K562 (cell line): ENCODE measurements at regions not wholly inside any gene's neighbourhood (a gene's known extent, or its start where the extent isn't known, plus 50 kb on each side); places are given as distances from the start of the nearest gene placed in this dataset.

ENCODE experiments used
- ATAC-seq: fragments of 200-7000 bp; cut with Tn5 transposase; 3 replicates; pipeline ENCODE4 v1.9.1; 2020; ENCODE audit warnings: moderate library complexity
- BruUV-seq: library from RNA; stranded (reverse); fragments of 400-500 nt; replicated peaks from 2 replicates; lab custom pipeline; 2021; lab: Mats Ljungman, UMichigan
- CTCF ChIA-PET: fragments of 300-600 bp; formaldehyde crosslinking; extraction: SDS; loops from one replicate; lab custom pipeline; 2021; ENCODE audit warnings: low intra/inter-chr PET ratio; lab: Yijun Ruan, JAX
- POLR2A ChIA-PET: fragments of 300-600, 350-650 bp; sonication (Branson Sonifier 250); formaldehyde crosslinking; extraction: SDS; loops from one replicate; lab custom pipeline; 2021; ENCODE audit warnings: antibody characterized with exemption, inconsistent platforms; lab: Yijun Ruan, JAX
- DNase-seq, 4 experiments: peaks; one replicate each; pipeline versions ENCODE4 v3.0.0 to v3.0.0-alpha.2; 2011 to 2018; ENCODE audit warnings: low spot score in 3 of 4, mixed read lengths in 3 of 4; ENCODE audit errors: extremely low read depth in 1 of 4
- FAIRE-seq: peaks from 2 replicates; lab custom pipeline; 2011; peaks lifted over from hg19 to GRCh38; lab: Jason Lieb, UNC
- H2AFZ ChIP-seq: 2 replicates; pipeline ENCODE4 v1.6.0; 2011; ENCODE audit warnings: low read depth, low read length, control low read depth, inconsistent platforms
- H3K27ac ChIP-seq: fragments of 200-600 bp; 3 replicates; pipeline ENCODE4 v1.8.0; 2011; ENCODE audit warnings: low read depth, mild to moderate bottlenecking, control low read depth, inconsistent platforms, low read length, moderate library complexity, mixed read lengths; ENCODE audit errors: extremely low read depth
- H3K27me3 ChIP-seq, 2 experiments: fragments of 300-600 bp in 1 of 2; 2 replicates in 1 of 2; 3 replicates in 1 of 2; pipeline versions ENCODE4 v1.6.0 to v1.8.0; 2011; ENCODE audit warnings: inconsistent platforms in 2 of 2, low read length in 2 of 2, mild to moderate bottlenecking in 1 of 2, mixed read lengths in 1 of 2, moderate library complexity in 1 of 2; ENCODE audit not compliant: control insufficient read depth in 2 of 2, insufficient read depth in 2 of 2
- H3K36me3 ChIP-seq: fragments of 300-600 bp; 3 replicates; pipeline ENCODE4 v1.8.0; 2011; ENCODE audit warnings: mild to moderate bottlenecking, low read length, inconsistent platforms; ENCODE audit not compliant: control insufficient read depth, insufficient read depth
- H3K4me1 ChIP-seq, 2 experiments: fragments of 200-600 bp in 1 of 2; replicated peaks in 1 of 2; 2 replicates in 1 of 2; 3 replicates in 1 of 2; pipeline versions ENCODE4 v1.5.1 to v1.8.0; 2011; ENCODE audit warnings: inconsistent platforms in 2 of 2, low read length in 2 of 2, mild to moderate bottlenecking in 1 of 2, mixed read lengths in 1 of 2, moderate library complexity in 1 of 2; ENCODE audit not compliant: control insufficient read depth in 2 of 2, insufficient read depth in 2 of 2
- H3K4me2 ChIP-seq: 2 replicates; pipeline ENCODE4 v1.6.1; 2011; ENCODE audit warnings: low read length, control low read depth, inconsistent platforms, mixed read lengths; ENCODE audit not compliant: insufficient read depth
- H3K4me3 ChIP-seq: fragments of 200-600 bp; sonication (generic), shearing (Covaris generic); 2 replicates; pipeline ENCODE4 v1.5.1; 2016; ENCODE audit warnings: control low read depth, inconsistent platforms
- H3K79me2 ChIP-seq: fragments of 200-600 bp; 3 replicates; pipeline ENCODE4 v1.8.0; 2011; ENCODE audit warnings: low read length, inconsistent platforms; ENCODE audit not compliant: control insufficient read depth, insufficient read depth
- H3K9ac ChIP-seq, 2 experiments: 2 replicates each; pipeline versions ENCODE4 v1.6.0 to v1.6.1; 2011; ENCODE audit warnings: low read depth in 2 of 2, low read length in 2 of 2, control low read depth in 1 of 2, inconsistent platforms in 1 of 2, mild to moderate bottlenecking in 1 of 2, mixed read lengths in 1 of 2; ENCODE audit not compliant: insufficient read depth in 1 of 2
- H3K9me1 ChIP-seq: one replicate; pipeline ENCODE4 v1.6.0; 2011; ENCODE audit warnings: inconsistent platforms, mild to moderate bottlenecking, low read length, moderate library complexity; ENCODE audit not compliant: control insufficient read depth, insufficient read depth
- H3K9me3 ChIP-seq: replicated peaks from 2 replicates; pipeline ENCODE4 v1.5.1; 2011; ENCODE audit warnings: low read depth, low read length, inconsistent platforms; ENCODE audit not compliant: control insufficient read depth, insufficient read depth
- H4K20me1 ChIP-seq: replicated peaks from 2 replicates; pipeline ENCODE4 v1.6.1; 2011; ENCODE audit warnings: low read length, inconsistent platforms, mixed read lengths; ENCODE audit not compliant: control insufficient read depth, insufficient read depth
- CBFB ChIP-seq: sonication (generic); formaldehyde crosslinking; IDR thresholded peaks from 2 replicates; pipeline ENCODE4 v1.4.0; 2020; ENCODE audit warnings: mild to moderate bottlenecking, missing genetic modification reagents
- CBX2 ChIP-seq: fragments of 200-600 bp; sonication (generic); IDR thresholded peaks from one replicate; pipeline ENCODE4 v1.6.1; 2012; ENCODE audit warnings: mild to moderate bottlenecking, low read length, inconsistent platforms; ENCODE audit not compliant: insufficient read depth, poor library complexity, severe bottlenecking
- CCAR2 ChIP-seq: fragments of 200-400 bp; formaldehyde crosslinking; IDR thresholded peaks from 2 replicates; pipeline ENCODE4 v1.6.1; 2017; ENCODE audit warnings: mild to moderate bottlenecking, low read depth, low read length
- CHD1 ChIP-seq: fragments of 200-600 bp; sonication (generic); IDR thresholded peaks from one replicate; pipeline ENCODE4 v1.6.1; 2012; ENCODE audit warnings: mild to moderate bottlenecking, moderate library complexity, low read length, inconsistent platforms
- E2F8 ChIP-seq: fragments of 450-650 bp; IDR thresholded peaks from 2 replicates; pipeline ENCODE4 v1.7.1; 2018; ENCODE audit warnings: mild to moderate bottlenecking, low read depth; ENCODE audit not compliant: partially characterized antibody
- HDGF ChIP-seq: fragments of 450-650 bp; IDR thresholded peaks from 2 replicates; pipeline ENCODE4 v1.6.1; 2016
- HEY1 ChIP-seq: fragments of 250-450 bp; sonication (Bioruptor Pico); IDR thresholded peaks from 2 replicates; pipeline ENCODE4 v1.5.0; 2020; ENCODE audit warnings: mild to moderate bottlenecking, moderate library complexity, borderline replicate concordance
- KDM1A ChIP-seq, 2 experiments: fragments of 450-650 bp; IDR thresholded peaks; 2 replicates each; pipeline ENCODE4 v1.6.1; 2016; ENCODE audit warnings: mild to moderate bottlenecking in 2 of 2
- MAFF ChIP-seq: IDR thresholded peaks from 2 replicates; pipeline ENCODE4 v1.6.1; 2012; ENCODE audit warnings: low read length, improper control_type of control experiment
- NFE2 ChIP-seq: IDR thresholded peaks from 2 replicates; pipeline ENCODE4 v1.6.1; 2014; ENCODE audit warnings: antibody characterized with exemption, low read depth
- RFX1 ChIP-seq: fragments of 450-650 bp; IDR thresholded peaks from 2 replicates; pipeline ENCODE4 v1.6.1; 2016; ENCODE audit warnings: mild to moderate bottlenecking, moderate library complexity
- STAT5A ChIP-seq: IDR thresholded peaks from 2 replicates; pipeline ENCODE4 v1.6.1; 2012; ENCODE audit warnings: low read length, inconsistent platforms, borderline replicate concordance
- ZNF212 ChIP-seq: fragments of 450-650 bp; formaldehyde crosslinking; IDR thresholded peaks from 2 replicates; pipeline ENCODE4 v1.4.0; 2020; ENCODE audit warnings: mild to moderate bottlenecking
- ZNF217 ChIP-seq: sonication (generic); formaldehyde crosslinking; IDR thresholded peaks from 2 replicates; pipeline ENCODE4 v1.8.0; 2022; ENCODE audit warnings: mild to moderate bottlenecking, missing genetic modification reagents
- ZNF316 ChIP-seq: fragments of 450-650 bp; IDR thresholded peaks from 2 replicates; pipeline ENCODE4 v1.6.1; 2016
- ZNF79 ChIP-seq: fragments of 250-450 bp; sonication (Bioruptor Pico); IDR thresholded peaks from 2 replicates; pipeline ENCODE4 v1.4.0; 2020; ENCODE audit warnings: low read depth, mild to moderate bottlenecking, moderate library complexity
- WGBS: fragments of 100-300 bp; shearing (Covaris generic); methylation state at CpG from one replicate; pipeline ENCODE4 v1.1.6; 2016; ENCODE audit warnings: low coverage, mixed read lengths; ENCODE audit not compliant: insufficient coverage; ENCODE audit errors: missing lambda C conversion rate; 5-methylcytosine and 5-hydroxymethylcytosine counted together
- in situ Hi-C: fragments of 300-500 bp; cut with MboI; formaldehyde crosslinking; loops from 4 replicates; pipeline ENCODE4 v1.15.0; 2018; ENCODE audit warnings: inconsistent platforms, mixed read lengths
- intact Hi-C: fragments of 100-400 bp; cut with micrococcal nuclease; formaldehyde crosslinking; loops from 2 replicates; pipeline ENCODE4 v1.14.2; 2022

- no peak for TF ChIP-seq E2F8
- no peak for TF ChIP-seq CCAR2
Observed at GRCh38 chr2:4618141-4618540, 914.8 kb downstream of the DCDC2C start (continued).

GRCh38 chr2:4618630-4619228 is 915.4 kb downstream of the DCDC2C start:
- no peak overlapping the region for H3K4me2 ChIP-seq
- FAIRE-seq (no peak), ATAC-seq (no peak), DNase-seq (no peak)
- H3K4me1 ChIP-seq, result no peaks in the 10 kb centered on the region
- no peaks in the 10 kb centered on the region for H3K9me1 ChIP-seq
- no peaks in the 10 kb centered on the region for H4K20me1 ChIP-seq
- 5% methylated on average over 12 of the region's 12 CpGs for WGBS
- H3K27ac ChIP-seq, result no peak overlapping the region
- H3K4me3 ChIP-seq, result no peak overlapping the region
- no peak overlapping the region for H2AFZ ChIP-seq
- H3K9me3 ChIP-seq, result peaks cover 2% of the 10 kb centered on the region; the same call in 1 of the 2 replicates
- intact Hi-C loops (no loop called here), in situ Hi-C loops (no loop called here)
- no peaks in the 10 kb centered on the region for H3K79me2 ChIP-seq
- no peaks in the 10 kb centered on the region for H3K36me3 ChIP-seq
- CTCF ChIA-PET, result no interaction called here
- POLR2A ChIA-PET, result no interaction called here
- H3K27me3 ChIP-seq, result no peaks in the 10 kb centered on the region
- BruUV-seq, result no TSS peak
- no peak overlapping the region for H3K9ac ChIP-seq
- no peak for TF ChIP-seq STAT5A
- TF ChIP-seq ZNF217 (CRISPR knock-in tag), result no peak
- no peak for TF ChIP-seq CBX2
- TF ChIP-seq NFE2, result 0 out of 2 replicates have a peak, but pooled peaks have one; percentile 18
- no peak for TF ChIP-seq ZNF79
- no peak for TF ChIP-seq ZNF212 (CRISPR knock-in tag)
- TF ChIP-seq CHD1, result no peak
- no peak for TF ChIP-seq HEY1 (CRISPR knock-in tag)
- TF ChIP-seq ZNF316, result peak; percentile 81
- peak; percentile 76 for TF ChIP-seq MAFF
- TF ChIP-seq HDGF, result no peak
- TF ChIP-seq RFX1, result no peak
- TF ChIP-seq KDM1A (IDR thresholded peaks at IDR 0.05), result no peak
- no peak for TF ChIP-seq CBFB (CRISPR knock-in tag)
